ENCODE measurements at regions not wholly inside any gene's neighbourhood (a gene's known extent, or its start where the extent isn't known, plus 50 kb on each side); places are given as distances from the start of the nearest gene placed in this dataset.
"Not testable (repeated sequence)": the region's sequence is repeated elsewhere in the genome, so short reads cannot be mapped to it uniquely, and the experiment has no call there.

GRCh38 chr9:40097992-40098391 is 742.5 kb downstream of the SPATA31A1 start:
- H3K4me3 ChIP-seq; H3K4me1 ChIP-seq; H3K27ac ChIP-seq; ATAC-seq; H3K9me3 ChIP-seq; DNase-seq; H3K27me3 ChIP-seq; intact Hi-C loops (cut with DNase I); H3K36me3 ChIP-seq: not testable (repeated sequence)
- 74 to 82% (median 77%) methylated on average over 2 of the region's 2 CpGs for WGBS, 4 donors

- peak in 4 of 5 donors; percentile 33 to 66 (median 47) for DNase-seq
- peak overlapping the region in 7 of 12 donors; percentile 52 to 87 (median 71) for H3K27ac ChIP-seq
Measured at GRCh38 chr9:40106003-40106782, 750.7 kb downstream of the SPATA31A1 start.

GRCh38 chr9:40106783-40107248 is 751.3 kb downstream of the SPATA31A1 start:
- WGBS, 4 donors = 3% methylated on average over 11 of the region's 33 CpGs; no CpG with 5 or more reads in 3 of the 4 donors
- H3K27me3 ChIP-seq; ATAC-seq; H3K9me3 ChIP-seq; DNase-seq; H3K36me3 ChIP-seq; H3K4me1 ChIP-seq; intact Hi-C loops (cut with DNase I): not testable (repeated sequence)
- peak overlapping the region in 6 of 12 donors; percentile 30 to 70 (median 56) for H3K4me3 ChIP-seq
- H3K27ac ChIP-seq = peak overlapping the region in 6 of 12 donors; percentile 29 to 82 (median 52)

More at GRCh38 chr9:40106003-40106782, 750.7 kb downstream of the SPATA31A1 start:
- H3K9me3 ChIP-seq; H3K4me1 ChIP-seq; H3K27me3 ChIP-seq; H3K36me3 ChIP-seq; intact Hi-C loops (cut with DNase I): not testable (repeated sequence)
- 1 to 9% (median 5%) methylated on average over 11 to 55 of the region's 71 CpGs; no CpG with 5 or more reads in 1 of the 4 donors for WGBS, 4 donors
- peak in 3 of 4 donors; percentile 66 to 74 (median 73) for ATAC-seq
- H3K4me3 ChIP-seq = peak overlapping the region in 7 of 12 donors; percentile 31 to 70 (median 51)

- ATAC-seq; intact Hi-C loops (cut with DNase I); H3K4me1 ChIP-seq; H3K27me3 ChIP-seq; DNase-seq; H3K27ac ChIP-seq; H3K9me3 ChIP-seq; H3K36me3 ChIP-seq: not testable (repeated sequence)
- peak overlapping the region in 4 of 12 donors; percentile 40 to 70 (median 62) for H3K4me3 ChIP-seq
- 25% methylated on average over 11 of the region's 26 CpGs; no CpG with 5 or more reads in 3 of the 4 donors for WGBS, 4 donors
Measured at GRCh38 chr9:40107251-40107650, 751.8 kb downstream of the SPATA31A1 start.

GRCh38 chr9:40108465-40108864 is 753.0 kb downstream of the SPATA31A1 start:
- H3K36me3 ChIP-seq; H3K27ac ChIP-seq; H3K9me3 ChIP-seq; DNase-seq; H3K4me3 ChIP-seq; H3K4me1 ChIP-seq; ATAC-seq; H3K27me3 ChIP-seq; intact Hi-C loops (cut with DNase I): not testable (repeated sequence)
- 0 to 7% methylated on average over 6 of the region's 30 CpGs; no CpG with 5 or more reads in 2 of the 4 donors for WGBS, 4 donors

- H3K4me3 ChIP-seq; H3K27ac ChIP-seq; H3K36me3 ChIP-seq; H3K27me3 ChIP-seq; H3K4me1 ChIP-seq; DNase-seq; H3K9me3 ChIP-seq; ATAC-seq; intact Hi-C loops (cut with DNase I): not testable (repeated sequence)
- WGBS, 4 donors = 12 to 52% methylated on average over 10 to 15 of the region's 18 CpGs; no CpG with 5 or more reads in 2 of the 4 donors
Measured at GRCh38 chr9:40110751-40111150, 755.3 kb downstream of the SPATA31A1 start.

- H3K36me3 ChIP-seq; ATAC-seq; H3K27ac ChIP-seq; H3K27me3 ChIP-seq; H3K4me3 ChIP-seq; intact Hi-C loops (cut with DNase I); H3K9me3 ChIP-seq; H3K4me1 ChIP-seq: not testable (repeated sequence)
- DNase-seq = peak in 1 of 5 donors; percentile 10
- 65 to 94% (median 82%) methylated on average over 8 to 15 of the region's 27 CpGs for WGBS, 4 donors
Measured at GRCh38 chr9:40111571-40111970, 756.1 kb downstream of the SPATA31A1 start.

- H3K9me3 ChIP-seq; H3K4me3 ChIP-seq; intact Hi-C loops (cut with DNase I); H3K27ac ChIP-seq; ATAC-seq; H3K36me3 ChIP-seq; H3K27me3 ChIP-seq; H3K4me1 ChIP-seq; DNase-seq: not testable (repeated sequence)
- 100% methylated on average over 1 of the region's 1 CpG; no CpG with 5 or more reads in 3 of the 4 donors for WGBS, 4 donors
Measured at GRCh38 chr9:40130598-40130997, 775.1 kb downstream of the SPATA31A1 start.

GRCh38 chr9:40169204-40169603 is 813.7 kb downstream of the SPATA31A1 start:
- DNase-seq; H3K4me1 ChIP-seq; H3K36me3 ChIP-seq; H3K27ac ChIP-seq; H3K4me3 ChIP-seq; intact Hi-C loops (cut with DNase I); H3K27me3 ChIP-seq; H3K9me3 ChIP-seq: not testable (repeated sequence)
- WGBS, 4 donors = no CpG with 5 or more reads among the region's 1 CpG
- ATAC-seq = peak in 2 of 4 donors; percentile 38 to 59

GRCh38 chr9:40173316-40173715 is 817.8 kb downstream of the SPATA31A1 start:
- H3K27me3 ChIP-seq; H3K36me3 ChIP-seq; H3K27ac ChIP-seq; H3K9me3 ChIP-seq; DNase-seq; intact Hi-C loops (cut with DNase I); H3K4me1 ChIP-seq; H3K4me3 ChIP-seq: not testable (repeated sequence)
- 50% methylated on average over 1 of the region's 4 CpGs; no CpG with 5 or more reads in 3 of the 4 donors for WGBS, 4 donors
- ATAC-seq = peak in 2 of 4 donors; percentile 34 to 46

GRCh38 chr9:40174035-40174434 is 818.6 kb downstream of the SPATA31A1 start:
- H3K27ac ChIP-seq; ATAC-seq; H3K27me3 ChIP-seq; DNase-seq; H3K4me1 ChIP-seq; H3K4me3 ChIP-seq; H3K36me3 ChIP-seq; H3K9me3 ChIP-seq; intact Hi-C loops (cut with DNase I): not testable (repeated sequence)
- 56 to 69% (median 67%) methylated on average over 1 of the region's 4 CpGs; no CpG with 5 or more reads in 1 of the 4 donors for WGBS, 4 donors

Data from heart left ventricle (tissue), 16 donors.